Spleen (tissue), 11 donors: ENCODE measurements at regions not wholly inside any gene's neighbourhood (a gene's known extent, or its start where the extent isn't known, plus 50 kb on each side); places are given as distances from the start of the nearest gene placed in this dataset.

Experiments used
- DNase-seq: peaks from one replicate; pipeline ENCODE4 v3.0.0-alpha.2; 2020
- H3K27ac ChIP-seq, 8 donors: fragments of 200-600 bp; sonication (generic) in 7 of 8; 1 replicate in 4 of 8; 2 replicates in 4 of 8; pipeline versions ENCODE4 v1.5.0 to v1.8.0; 2016 to 2021; ENCODE audit warnings: inconsistent platforms in 4 of 8, mild to moderate bottlenecking in 4 of 8, moderate library complexity in 1 of 8
- H3K27me3 ChIP-seq, 7 donors: fragments of 200-600 bp; sonication (generic) in 6 of 7; replicated peaks in 1 of 7; 1 replicate in 4 of 7; 2 replicates in 3 of 7; pipeline versions ENCODE4 v1.5.0 to v1.8.0; 2016 to 2021; ENCODE audit warnings: inconsistent platforms in 3 of 7, mild to moderate bottlenecking in 1 of 7
- H3K36me3 ChIP-seq, 6 donors: fragments of 200-600 bp; sonication (generic) in 5 of 6; 1 replicate in 4 of 6; 2 replicates in 2 of 6; pipeline versions ENCODE4 v1.5.0 to v1.8.0; 2016 to 2021; ENCODE audit warnings: inconsistent platforms in 2 of 6
- H3K4me1 ChIP-seq, 6 donors: fragments of 200-600 bp; sonication (generic) in 5 of 6; 1 replicate in 3 of 6; 2 replicates in 3 of 6; pipeline versions ENCODE4 v1.5.0 to v1.8.0; 2016 to 2021; ENCODE audit warnings: inconsistent platforms in 3 of 6
- H3K4me3 ChIP-seq, 8 donors: fragments of 200-600 bp; sonication (generic) in 7 of 8; 1 replicate in 4 of 8; 2 replicates in 4 of 8; pipeline versions ENCODE4 v1.5.0 to v1.8.0; 2016 to 2021; ENCODE audit warnings: inconsistent platforms in 4 of 8, mild to moderate bottlenecking in 4 of 8, moderate library complexity in 2 of 8
- H3K9me3 ChIP-seq, 8 donors: fragments of 200-600 bp; sonication (generic) in 7 of 8; 1 replicate in 4 of 8; 2 replicates in 4 of 8; pipeline versions ENCODE4 v1.5.0 to v1.8.0; 2016 to 2021; ENCODE audit warnings: inconsistent platforms in 4 of 8
- POLR2A ChIP-seq, 3 donors: fragments of 450-650 bp; IDR thresholded peaks; one replicate each; pipeline ENCODE4 v1.5.1; 2017; ENCODE audit warnings: antibody characterized with exemption in 3 of 3, mild to moderate bottlenecking in 1 of 3
- POLR2AphosphoS5 ChIP-seq, 3 donors: sonication (generic); formaldehyde crosslinking; IDR thresholded peaks; one replicate each; pipeline ENCODE4 v1.5.1; 2017; ENCODE audit warnings: antibody characterized with exemption in 3 of 3
- WGBS, 5 donors: extraction: QIAGEN DNeasy Blood & Tissue Kit in 3 of 5; methylation state at CpG; one replicate each; pipeline versions ENCODE4 v1.1.5 to v1.1.7; 2013 to 2018; 5-methylcytosine and 5-hydroxymethylcytosine counted together
- intact Hi-C: fragments of 100-400 bp; cut with DNase I; formaldehyde crosslinking; loops from one replicate; pipeline ENCODE4 v1.15.0; 2023; ENCODE audit warnings: low total_unique reads
- TF ChIP-seq, protein P1 (sequence below), 11 experiments: fragments of 200-600 bp in 7 of 11; fragments of 450-650 bp in 4 of 11; sonication (generic) in 4 of 11; IDR thresholded peaks in 8 of 11; conservative IDR thresholded peaks in 3 of 11; 1 replicate in 7 of 11; 2 replicates in 4 of 11; pipeline versions ENCODE4 v1.4.0 to v1.8.0; 2016 to 2021; ENCODE audit warnings: antibody characterized with exemption in 11 of 11, inconsistent platforms in 4 of 11, mild to moderate bottlenecking in 1 of 11
- donor health status: healthy with polysubstance abuse.
- donor health status: DM: no; HTN: no; CAD: no; lungs with moderate emphysema.
- donor health status: DM: no; HTN: no; CAD: no.
- donor health status: Bipolar disorder and iron deficiency.
- donor health status: healthy.
- donor health status: DM: no; HTN: no; CAD: no.
- donor health status: DM: yes; HTN: yes; CAD: no.

DNA sequence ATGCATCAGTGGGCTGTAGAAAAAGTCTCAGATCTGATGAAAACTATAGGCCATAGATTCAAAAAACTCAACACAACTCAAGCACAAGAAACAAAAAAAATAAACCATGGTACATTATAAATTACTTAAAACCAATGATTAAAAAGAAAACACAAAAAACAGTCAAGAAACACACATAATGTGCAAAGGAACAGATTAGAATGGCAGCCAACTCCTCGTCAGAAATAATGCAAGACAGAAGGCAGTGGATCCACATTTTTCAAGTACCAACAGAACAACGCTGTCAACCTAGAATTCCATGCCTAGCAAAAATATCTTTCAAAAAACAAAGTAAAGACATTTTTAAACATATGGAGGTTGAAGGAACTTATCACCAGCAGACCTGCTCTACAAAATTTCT is 69.7 kb downstream of the PSMB1 start:
- intact Hi-C loops, result no loop called here
- 87 to 94% (median 92%) methylated on average over 2 of the region's 2 CpGs for WGBS, 5 donors

DNA sequence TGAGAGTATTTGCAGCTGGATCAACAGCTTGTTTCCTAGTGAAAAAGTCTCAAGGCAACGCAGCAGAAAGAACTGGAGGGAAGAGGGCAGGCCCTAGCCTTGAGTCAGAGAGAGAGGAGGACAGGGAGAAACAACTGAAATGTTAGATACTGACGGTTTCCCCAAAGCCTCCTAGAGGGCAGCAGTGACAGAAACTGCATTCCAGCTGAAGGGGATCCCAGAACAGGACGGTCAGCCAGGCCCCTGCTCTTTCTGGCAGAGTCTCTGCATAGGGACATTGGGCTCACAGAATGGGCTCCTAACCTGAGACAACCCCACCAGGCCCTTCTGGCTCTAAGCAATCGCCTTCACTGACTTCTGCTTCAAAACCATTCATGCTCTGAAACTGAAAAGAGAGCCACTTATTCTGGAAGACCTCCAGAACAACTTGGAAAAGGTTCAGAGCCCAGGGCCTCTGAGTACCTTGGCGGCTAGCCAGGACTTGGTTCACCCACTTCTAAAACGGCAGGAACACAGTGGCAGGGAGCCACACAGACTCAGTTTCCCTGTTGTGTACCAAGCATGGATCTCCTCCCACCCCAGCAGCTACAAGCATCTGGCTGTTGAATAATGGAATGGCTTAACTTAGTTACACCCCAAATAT is 72.9 kb downstream of the PSMB1 start:
- Histone ChIP-seq H3K27me3 (no peaks in the 10 kb centered on the region), H3K27ac (no peak overlapping the region), H3K9me3 (peaks cover 0 to 12% (median 0%) of the 10 kb centered on the region in 8 donors), H3K36me3 (no peaks in the 10 kb centered on the region), H3K4me3 (no peak overlapping the region), H3K4me1 (no peaks in the 10 kb centered on the region)
- intact Hi-C loops, result no loop called here
- no peak for TF ChIP-seq POLR2A (IDR thresholded peaks at IDR 0.05)
- TF ChIP-seq, protein P1, sequence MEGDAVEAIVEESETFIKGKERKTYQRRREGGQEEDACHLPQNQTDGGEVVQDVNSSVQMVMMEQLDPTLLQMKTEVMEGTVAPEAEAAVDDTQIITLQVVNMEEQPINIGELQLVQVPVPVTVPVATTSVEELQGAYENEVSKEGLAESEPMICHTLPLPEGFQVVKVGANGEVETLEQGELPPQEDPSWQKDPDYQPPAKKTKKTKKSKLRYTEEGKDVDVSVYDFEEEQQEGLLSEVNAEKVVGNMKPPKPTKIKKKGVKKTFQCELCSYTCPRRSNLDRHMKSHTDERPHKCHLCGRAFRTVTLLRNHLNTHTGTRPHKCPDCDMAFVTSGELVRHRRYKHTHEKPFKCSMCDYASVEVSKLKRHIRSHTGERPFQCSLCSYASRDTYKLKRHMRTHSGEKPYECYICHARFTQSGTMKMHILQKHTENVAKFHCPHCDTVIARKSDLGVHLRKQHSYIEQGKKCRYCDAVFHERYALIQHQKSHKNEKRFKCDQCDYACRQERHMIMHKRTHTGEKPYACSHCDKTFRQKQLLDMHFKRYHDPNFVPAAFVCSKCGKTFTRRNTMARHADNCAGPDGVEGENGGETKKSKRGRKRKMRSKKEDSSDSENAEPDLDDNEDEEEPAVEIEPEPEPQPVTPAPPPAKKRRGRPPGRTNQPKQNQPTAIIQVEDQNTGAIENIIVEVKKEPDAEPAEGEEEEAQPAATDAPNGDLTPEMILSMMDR (IDR thresholded peaks at IDR 0.05 in 8 of 11, conservative IDR thresholded peaks at IDR 0.05 in 3 of 11), result peak in 1 of 11 experiments; percentile 11
- no peak for TF ChIP-seq POLR2AphosphoS5 (IDR thresholded peaks at IDR 0.05)
- 30 to 66% (median 56%) methylated on average over 4 to 6 of the region's 6 CpGs for WGBS, 5 donors
- no peak for DNase-seq

More for the DNA sequence above, 69.7 kb downstream of the PSMB1 start:
- Histone ChIP-seq H3K27me3 (no peaks in the 10 kb centered on the region), H3K4me1 (no peaks in the 10 kb centered on the region), H3K4me3 (no peak overlapping the region), H3K27ac (no peak overlapping the region), H3K9me3 (peaks cover 0 to 12% (median 0%) of the 10 kb centered on the region in 8 donors), H3K36me3 (no peaks in the 10 kb centered on the region)
- DNase-seq, result no peak
- TF ChIP-seq POLR2A (IDR thresholded peaks at IDR 0.05), result no peak
- TF ChIP-seq, protein P1 (IDR thresholded peaks at IDR 0.05 in 8 of 11, conservative IDR thresholded peaks at IDR 0.05 in 3 of 11), result no peak
- TF ChIP-seq POLR2AphosphoS5 (IDR thresholded peaks at IDR 0.05), result no peak

DNA sequence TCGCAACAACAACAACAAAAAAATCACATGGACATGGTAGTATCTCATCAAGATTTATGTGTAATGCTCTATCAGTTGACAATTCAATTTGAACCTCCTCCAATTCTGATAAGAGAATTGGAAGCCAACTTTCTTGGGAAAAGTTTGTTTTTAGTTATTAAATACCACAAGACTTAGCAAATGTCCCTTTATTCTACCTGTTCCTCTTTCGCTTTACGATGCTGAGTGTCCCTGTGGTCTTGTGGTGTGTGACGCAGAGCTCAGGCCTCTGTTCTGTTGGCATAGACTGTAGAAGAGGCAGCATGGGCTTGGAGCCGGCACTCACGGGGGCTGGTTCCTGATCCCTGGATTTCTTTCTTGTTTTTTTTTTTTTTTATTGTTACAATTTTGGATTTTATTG is 76.7 kb downstream of the PSMB1 start:
- no peak overlapping the region for H3K27ac ChIP-seq
- H3K9me3 ChIP-seq, result no peaks in the 10 kb centered on the region
- H3K4me1 ChIP-seq, result no peaks in the 10 kb centered on the region
- DNase-seq, result no peak
- TF ChIP-seq, protein P1 (IDR thresholded peaks at IDR 0.05 in 8 of 11, conservative IDR thresholded peaks at IDR 0.05 in 3 of 11), result no peak
- TF ChIP-seq POLR2AphosphoS5 (IDR thresholded peaks at IDR 0.05) (no peak), POLR2A (IDR thresholded peaks at IDR 0.05) (no peak)
- H3K4me3 ChIP-seq, result no peak overlapping the region
- WGBS, 5 donors, result 57 to 77% (median 67%) methylated on average over 6 of the region's 6 CpGs
- intact Hi-C loops, result no loop called here
- no peaks in the 10 kb centered on the region for H3K36me3 ChIP-seq
- H3K27me3 ChIP-seq, result peaks cover 0 to 19% (median 0%) of the 10 kb centered on the region in 7 donors

DNA sequence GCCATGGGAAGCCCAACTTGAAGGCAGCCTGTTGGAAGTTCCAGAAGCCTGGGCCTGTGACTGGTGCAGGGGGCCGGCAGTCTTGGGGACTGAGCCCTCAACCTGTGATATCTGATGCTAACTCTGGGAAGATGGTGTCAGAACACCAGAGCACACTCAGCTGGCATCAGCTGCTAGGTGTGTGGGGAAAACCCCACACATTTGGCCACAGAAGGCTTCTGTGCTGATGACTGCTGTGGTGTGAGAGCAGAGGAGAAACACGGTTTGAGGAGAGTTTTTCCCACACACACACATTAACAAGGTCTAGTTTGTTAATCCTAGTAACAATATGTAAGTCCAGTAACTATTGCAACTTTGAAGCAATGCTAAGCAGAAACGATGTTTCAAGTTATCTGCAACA is 78.0 kb downstream of the PSMB1 start:
- H3K9me3 ChIP-seq, result no peaks in the 10 kb centered on the region
- WGBS, 5 donors, result 57 to 82% (median 74%) methylated on average over 3 of the region's 3 CpGs
- no peaks in the 10 kb centered on the region for H3K4me1 ChIP-seq
- TF ChIP-seq POLR2A (IDR thresholded peaks at IDR 0.05) (no peak), POLR2AphosphoS5 (IDR thresholded peaks at IDR 0.05) (no peak)
- TF ChIP-seq, protein P1 (IDR thresholded peaks at IDR 0.05 in 8 of 11, conservative IDR thresholded peaks at IDR 0.05 in 3 of 11), result no peak
- no peak overlapping the region for H3K4me3 ChIP-seq
- peaks cover 0 to 19% (median 0%) of the 10 kb centered on the region in 7 donors for H3K27me3 ChIP-seq
- H3K27ac ChIP-seq, result no peak overlapping the region
- DNase-seq, result no peak
- intact Hi-C loops, result no loop called here
- H3K36me3 ChIP-seq, result no peaks in the 10 kb centered on the region
